Astrocyte of the hippocampus (primary cell): ENCODE measurements at regions not wholly inside any gene's neighbourhood (a gene's known extent, or its start where the extent isn't known, plus 50 kb on each side); places are given as distances from the start of the nearest gene placed in this dataset.

Source experiments
- DNase-seq: peaks from one replicate; pipeline ENCODE4 v3.0.0; 2011; ENCODE audit warnings: low read depth, low spot score

- DNase-seq: no peak
Observed at GRCh38 chr15:39466750-39467105, 114.2 kb upstream of the THBS1 start.

- DNase-seq: no peak
Observed at GRCh38 chr15:39468331-39468730, 112.5 kb upstream of the THBS1 start.

- DNase-seq: no peak
Observed at GRCh38 chr15:39468828-39469227, 112.1 kb upstream of the THBS1 start.

GRCh38 chr15:39471785-39472574 is 108.9 kb upstream of the THBS1 start:
- no peak for DNase-seq

GRCh38 chr15:39472621-39473297 is 108.1 kb upstream of the THBS1 start:
- no peak for DNase-seq

- no peak for DNase-seq
Observed at GRCh38 chr15:39473298-39473947, 107.5 kb upstream of the THBS1 start.

- no peak for DNase-seq
Observed at GRCh38 chr15:39474657-39475056, 106.2 kb upstream of the THBS1 start.

- DNase-seq: no peak
Observed at GRCh38 chr15:39478996-39479395, 101.9 kb upstream of the THBS1 start.

GRCh38 chr15:39479911-39480310 is 101.0 kb upstream of the THBS1 start:
- no peak for DNase-seq

GRCh38 chr15:39482459-39482858 is 98.4 kb upstream of the THBS1 start:
- no peak for DNase-seq

GRCh38 chr15:39486621-39487457 is 94.0 kb upstream of the THBS1 start:
- DNase-seq: no peak

- no peak for DNase-seq
Observed at GRCh38 chr15:39487458-39487735, 93.5 kb upstream of the THBS1 start.

- no peak for DNase-seq
Observed at GRCh38 chr15:39488516-39488915, 92.4 kb upstream of the THBS1 start.

- no peak for DNase-seq
Observed at GRCh38 chr15:39488961-39489360, 91.9 kb upstream of the THBS1 start.

GRCh38 chr15:39491115-39491885 is 89.6 kb upstream of the THBS1 start:
- DNase-seq: no peak

- no peak for DNase-seq
Observed at GRCh38 chr15:39491886-39492490, 88.9 kb upstream of the THBS1 start.

GRCh38 chr15:39493424-39494067 is 87.3 kb upstream of the THBS1 start:
- no peak for DNase-seq

- no peak for DNase-seq
Observed at GRCh38 chr15:39494462-39494861, 86.4 kb upstream of the THBS1 start.

GRCh38 chr15:39495871-39496840 is 84.7 kb upstream of the THBS1 start:
- DNase-seq: peak; percentile 34
